Ascending aorta (tissue), 2 donors: ENCODE measurements at regions not wholly inside any gene's neighbourhood (a gene's known extent, or its start where the extent isn't known, plus 50 kb on each side); places are given as distances from the start of the nearest gene placed in this dataset.
"Not testable (repeated sequence)": the region's sequence is repeated elsewhere in the genome, so short reads cannot be mapped to it uniquely, and the experiment has no call there.

Experiments
- DNase-seq, 2 donors: peaks; one replicate each; pipeline ENCODE4 v3.0.0-alpha.2; 2019; ENCODE audit warnings: low spot score in 2 of 2
- H3K27ac ChIP-seq, 2 donors: fragments of 200-600 bp; sonication (generic); one replicate each; pipeline ENCODE4 v1.5.1; 2016 to 2017; ENCODE audit warnings: mild to moderate bottlenecking in 1 of 2
- H3K27me3 ChIP-seq: fragments of 200-600 bp; sonication (generic); one replicate; pipeline ENCODE4 v1.5.1; 2017
- H3K36me3 ChIP-seq, 2 donors: fragments of 200-600 bp; sonication (generic); one replicate each; pipeline ENCODE4 v1.5.1; 2016
- H3K4me1 ChIP-seq, 2 donors: fragments of 200-600 bp; sonication (generic); one replicate each; pipeline ENCODE4 v1.5.1; 2016 to 2017; ENCODE audit warnings: mild to moderate bottlenecking in 1 of 2
- H3K4me3 ChIP-seq, 2 donors: fragments of 200-600 bp; sonication (generic); one replicate each; pipeline ENCODE4 v1.5.1; 2016 to 2017; ENCODE audit warnings: mild to moderate bottlenecking in 1 of 2
- H3K9me3 ChIP-seq, 2 donors: fragments of 200-600 bp; sonication (generic); one replicate each; pipeline ENCODE4 v1.5.1; 2016
- intact Hi-C: fragments of 100-400 bp; cut with DNase I; formaldehyde crosslinking; loops from one replicate; pipeline ENCODE4 v1.15.1; 2023
- TF ChIP-seq, protein P1 (sequence below), 3 experiments: fragments of 200-600 bp in 2 of 3; fragments of 450-650 bp in 1 of 3; sonication (generic) in 2 of 3; IDR thresholded peaks; one replicate each; pipeline ENCODE4 v1.5.1; 2016 to 2019; ENCODE audit warnings: antibody characterized with exemption in 3 of 3, mild to moderate bottlenecking in 1 of 3, moderate library complexity in 1 of 3

DNA sequence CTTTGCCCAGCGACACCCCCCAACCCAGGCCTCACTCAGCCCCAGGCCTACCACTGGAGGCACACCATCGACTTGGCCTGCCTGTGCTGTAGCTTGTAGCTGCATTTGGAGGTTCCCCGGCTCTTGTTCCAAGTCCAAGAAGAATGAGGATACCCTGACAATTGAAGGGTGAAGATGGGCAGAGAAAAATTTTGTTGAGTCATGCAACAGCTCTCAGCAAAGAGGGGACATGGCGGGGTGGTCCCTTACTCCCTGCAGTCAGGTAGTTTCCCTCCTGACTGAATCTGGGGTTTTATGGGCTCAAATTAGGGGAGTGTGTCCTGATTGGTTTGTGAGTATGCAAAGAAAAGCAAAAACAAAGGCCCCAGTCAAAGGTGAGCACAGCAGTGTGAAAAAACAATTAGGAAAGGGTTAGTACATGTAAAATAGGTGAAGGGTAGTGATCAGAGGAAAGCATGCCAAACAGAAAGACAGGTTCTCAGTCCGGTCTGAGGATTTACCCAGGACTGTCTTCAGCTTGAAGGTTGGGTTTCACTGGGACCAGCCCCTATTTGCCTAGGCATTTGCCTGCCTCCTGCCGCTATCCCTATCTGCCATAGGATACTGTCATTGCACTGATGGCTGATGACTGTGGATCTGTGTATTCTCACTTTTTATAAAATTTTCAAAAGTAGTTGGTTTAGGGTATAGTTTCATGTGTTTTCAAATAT is 316.4 kb upstream of the RND3 start:
- TF ChIP-seq, protein P1, sequence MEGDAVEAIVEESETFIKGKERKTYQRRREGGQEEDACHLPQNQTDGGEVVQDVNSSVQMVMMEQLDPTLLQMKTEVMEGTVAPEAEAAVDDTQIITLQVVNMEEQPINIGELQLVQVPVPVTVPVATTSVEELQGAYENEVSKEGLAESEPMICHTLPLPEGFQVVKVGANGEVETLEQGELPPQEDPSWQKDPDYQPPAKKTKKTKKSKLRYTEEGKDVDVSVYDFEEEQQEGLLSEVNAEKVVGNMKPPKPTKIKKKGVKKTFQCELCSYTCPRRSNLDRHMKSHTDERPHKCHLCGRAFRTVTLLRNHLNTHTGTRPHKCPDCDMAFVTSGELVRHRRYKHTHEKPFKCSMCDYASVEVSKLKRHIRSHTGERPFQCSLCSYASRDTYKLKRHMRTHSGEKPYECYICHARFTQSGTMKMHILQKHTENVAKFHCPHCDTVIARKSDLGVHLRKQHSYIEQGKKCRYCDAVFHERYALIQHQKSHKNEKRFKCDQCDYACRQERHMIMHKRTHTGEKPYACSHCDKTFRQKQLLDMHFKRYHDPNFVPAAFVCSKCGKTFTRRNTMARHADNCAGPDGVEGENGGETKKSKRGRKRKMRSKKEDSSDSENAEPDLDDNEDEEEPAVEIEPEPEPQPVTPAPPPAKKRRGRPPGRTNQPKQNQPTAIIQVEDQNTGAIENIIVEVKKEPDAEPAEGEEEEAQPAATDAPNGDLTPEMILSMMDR (IDR thresholded peaks at IDR 0.05): no peak
- Histone ChIP-seq H3K4me1 (no peaks in the 10 kb centered on the region), H3K27ac (no peak overlapping the region), H3K9me3 (no peaks in the 10 kb centered on the region), H3K4me3 (no peak overlapping the region), H3K27me3 (no peaks in the 10 kb centered on the region), H3K36me3 (no peaks in the 10 kb centered on the region)
- no peak for DNase-seq
- intact Hi-C loops: no loop called here

DNA sequence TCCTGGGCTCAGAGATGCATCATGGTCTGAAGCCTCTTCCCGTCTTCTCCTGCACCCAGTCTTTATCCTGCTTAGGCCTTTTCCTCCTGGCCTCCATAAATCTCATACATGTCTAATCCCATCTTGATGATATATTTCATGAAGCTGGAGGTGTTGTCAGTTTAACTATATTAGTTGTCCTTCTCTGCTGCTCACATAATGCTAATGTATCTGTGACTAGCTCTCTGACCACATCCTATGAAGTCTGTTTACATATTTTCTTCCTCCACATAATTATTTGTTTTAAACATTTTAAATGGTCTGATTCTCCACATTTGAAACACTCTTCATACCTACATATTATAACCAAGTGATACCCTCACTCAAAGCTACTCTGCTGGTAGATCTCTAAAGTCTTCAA is 315.2 kb upstream of the RND3 start:
- Histone ChIP-seq H3K4me1 (no peaks in the 10 kb centered on the region), H3K9me3 (no peaks in the 10 kb centered on the region), H3K36me3 (no peaks in the 10 kb centered on the region), H3K4me3 (no peak overlapping the region), H3K27ac (no peak overlapping the region), H3K27me3 (no peaks in the 10 kb centered on the region)
- TF ChIP-seq, protein P1 (IDR thresholded peaks at IDR 0.05): no peak
- intact Hi-C loops: no loop called here
- no peak for DNase-seq

DNA sequence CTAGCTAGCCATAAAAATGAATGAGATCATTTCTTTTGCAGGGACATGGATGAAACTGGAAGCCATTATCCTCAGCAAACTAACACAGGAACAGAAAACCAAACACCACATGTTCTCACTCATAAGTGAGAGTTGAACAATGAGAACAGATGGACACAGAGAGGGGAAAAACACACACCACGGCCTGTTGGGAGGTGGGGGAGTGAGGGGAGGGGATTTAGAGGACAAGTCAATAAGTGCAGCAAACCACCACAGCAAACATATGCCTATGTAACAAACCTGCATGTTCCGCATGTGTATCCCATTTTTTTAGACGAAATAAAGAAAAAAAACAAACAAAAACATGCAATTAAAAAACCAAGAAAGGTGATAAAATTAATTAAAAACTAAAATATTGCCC is 308.8 kb upstream of the RND3 start:
- intact Hi-C loops, DNase-seq, H3K4me3 ChIP-seq, H3K4me1 ChIP-seq, H3K27ac ChIP-seq, H3K27me3 ChIP-seq, H3K9me3 ChIP-seq, H3K36me3 ChIP-seq: not testable (repeated sequence)

DNA sequence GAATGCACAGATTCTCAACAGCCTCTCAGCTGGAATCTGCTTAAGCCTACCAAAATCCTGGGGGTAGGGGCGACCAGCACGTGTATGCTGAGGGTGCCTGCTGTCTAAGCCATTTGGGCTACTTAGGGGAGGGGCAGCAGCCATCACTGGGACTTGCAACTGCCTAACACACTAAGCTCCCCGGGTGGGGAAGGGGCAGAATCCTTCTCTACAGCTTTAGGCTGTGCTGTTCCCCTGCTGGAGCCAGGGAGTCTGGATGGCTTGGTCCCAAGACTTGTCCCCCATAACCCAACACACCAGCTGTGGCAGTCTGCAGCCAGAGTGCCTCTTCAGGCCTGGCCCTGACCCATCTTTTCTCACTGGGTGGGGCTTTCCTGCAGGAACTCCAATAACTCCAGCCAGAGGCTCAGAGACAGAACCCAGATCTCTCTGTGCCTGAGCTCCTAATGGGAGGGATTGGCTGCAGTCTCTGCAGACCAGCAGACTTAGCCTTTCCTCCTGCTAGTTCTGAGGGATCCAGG is 305.4 kb upstream of the RND3 start:
- DNase-seq: no peak
- intact Hi-C loops: no loop called here
- H3K4me1 ChIP-seq: no peaks in the 10 kb centered on the region
- TF ChIP-seq, protein P1 (IDR thresholded peaks at IDR 0.05): no peak
- no peaks in the 10 kb centered on the region for H3K27me3 ChIP-seq
- H3K9me3 ChIP-seq: peaks cover 0 to 5% of the 10 kb centered on the region in 2 donors
- no peak overlapping the region for H3K4me3 ChIP-seq
- H3K36me3 ChIP-seq: no peaks in the 10 kb centered on the region
- no peak overlapping the region for H3K27ac ChIP-seq

DNA sequence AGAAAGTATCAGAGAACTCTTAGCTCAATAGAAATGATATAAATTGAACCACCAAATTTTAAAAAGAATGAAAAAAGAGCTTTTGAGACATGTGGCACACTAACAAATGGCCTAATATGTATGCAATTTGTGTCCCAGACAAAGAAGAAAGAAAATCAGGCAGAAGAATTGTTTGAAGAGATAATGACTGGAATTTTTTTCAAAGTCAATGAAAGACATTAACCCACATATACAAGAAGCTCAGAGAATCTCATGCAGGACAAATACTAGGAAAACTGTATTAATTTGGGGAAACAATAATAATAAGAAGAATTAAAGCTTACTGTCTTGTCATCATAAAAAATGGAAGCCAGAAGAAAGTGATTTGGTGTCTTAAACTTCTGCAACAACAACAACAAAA is 304.1 kb upstream of the RND3 start:
- intact Hi-C loops: no loop called here
- no peak overlapping the region for H3K4me3 ChIP-seq
- H3K36me3 ChIP-seq: no peaks in the 10 kb centered on the region
- no peak overlapping the region for H3K27ac ChIP-seq
- no peaks in the 10 kb centered on the region for H3K27me3 ChIP-seq
- TF ChIP-seq, protein P1 (IDR thresholded peaks at IDR 0.05): no peak
- no peak for DNase-seq
- peaks cover 0 to 5% of the 10 kb centered on the region in 2 donors for H3K9me3 ChIP-seq
- H3K4me1 ChIP-seq: no peaks in the 10 kb centered on the region

DNA sequence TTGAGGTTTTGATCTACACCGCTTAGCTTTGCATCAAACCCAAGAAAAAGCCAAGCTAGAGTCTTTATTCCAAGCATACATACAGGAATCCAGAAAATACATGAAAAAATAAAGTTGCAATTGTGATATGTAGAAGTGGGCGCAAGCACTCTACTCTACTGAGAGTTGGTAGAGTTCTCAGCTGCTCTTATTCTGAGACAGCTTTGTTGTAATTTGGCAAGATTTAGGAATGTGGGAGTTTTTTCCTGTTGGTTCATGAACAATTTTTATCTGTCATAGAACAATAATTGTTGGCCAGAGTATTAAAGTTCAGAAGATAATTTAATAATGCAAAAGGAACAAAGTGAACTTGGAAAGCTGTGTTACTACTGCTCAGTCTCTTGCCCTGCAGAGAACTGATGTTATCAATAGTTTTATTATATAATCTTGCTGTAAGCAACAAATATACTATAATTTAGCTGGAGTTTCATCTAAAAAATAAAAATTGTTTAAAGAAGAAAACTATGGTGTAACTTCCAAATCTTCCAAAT is 302.0 kb upstream of the RND3 start:
- DNase-seq: no peak
- no peaks in the 10 kb centered on the region for H3K4me1 ChIP-seq
- H3K4me3 ChIP-seq: no peak overlapping the region
- intact Hi-C loops: no loop called here
- H3K36me3 ChIP-seq: no peaks in the 10 kb centered on the region
- peaks cover 0 to 5% of the 10 kb centered on the region in 2 donors for H3K9me3 ChIP-seq
- no peaks in the 10 kb centered on the region for H3K27me3 ChIP-seq
- H3K27ac ChIP-seq: no peak overlapping the region
- TF ChIP-seq, protein P1 (IDR thresholded peaks at IDR 0.05): no peak
